Fibroblast of peridontal ligament (primary cell): ENCODE measurements at regions not wholly inside any gene's neighbourhood (a gene's known extent, or its start where the extent isn't known, plus 50 kb on each side); places are given as distances from the start of the nearest gene placed in this dataset.
"Not testable (repeated sequence)": the region's sequence is repeated elsewhere in the genome, so short reads cannot be mapped to it uniquely, and the experiment has no call there.

Experiments used
- DNase-seq: peaks from one replicate; pipeline ENCODE4 v3.0.0-alpha.2; 2010; ENCODE audit errors: extremely low read depth

- not testable (repeated sequence) for DNase-seq
Measured at GRCh38 chr15:26186138-26186537, 323.0 kb upstream of the ATP10A start.

- DNase-seq: no peak
Measured at GRCh38 chr15:26182441-26182840, 319.3 kb upstream of the ATP10A start.

- DNase-seq: no peak
Measured at GRCh38 chr15:26179906-26180305, 316.8 kb upstream of the ATP10A start.

- no peak for DNase-seq
Measured at GRCh38 chr15:26178640-26179220, 315.6 kb upstream of the ATP10A start.

GRCh38 chr15:26177816-26178215 lies 314.7 kb upstream of the ATP10A start:
- DNase-seq: no peak

GRCh38 chr15:26176831-26177230 lies 313.7 kb upstream of the ATP10A start:
- no peak for DNase-seq

GRCh38 chr15:26171266-26171665 lies 308.1 kb upstream of the ATP10A start:
- DNase-seq: no peak

GRCh38 chr15:26166429-26166828 lies 303.3 kb upstream of the ATP10A start:
- no peak for DNase-seq

GRCh38 chr15:26165546-26165945 lies 302.4 kb upstream of the ATP10A start:
- no peak for DNase-seq

GRCh38 chr15:26160343-26160742 lies 297.2 kb upstream of the ATP10A start:
- no peak for DNase-seq

- no peak for DNase-seq
Measured at GRCh38 chr15:26158176-26158575, 295.0 kb upstream of the ATP10A start.

GRCh38 chr15:26157081-26157480 lies 294.0 kb upstream of the ATP10A start:
- no peak for DNase-seq

- no peak for DNase-seq
Measured at GRCh38 chr15:26156051-26156450, 292.9 kb upstream of the ATP10A start.

- DNase-seq: no peak
Measured at GRCh38 chr15:26148156-26148860, 285.2 kb upstream of the ATP10A start.

- no peak for DNase-seq
Measured at GRCh38 chr15:26146202-26146601, 283.1 kb upstream of the ATP10A start.

GRCh38 chr15:26145796-26146195 lies 282.7 kb upstream of the ATP10A start:
- DNase-seq: no peak

GRCh38 chr15:26144836-26145235 lies 281.7 kb upstream of the ATP10A start:
- DNase-seq: no peak

- DNase-seq: no peak
Measured at GRCh38 chr15:26143221-26143620, 280.1 kb upstream of the ATP10A start.

- no peak for DNase-seq
Measured at GRCh38 chr15:26134812-26135211, 271.7 kb upstream of the ATP10A start.

- no peak for DNase-seq
Measured at GRCh38 chr15:26134152-26134551, 271.0 kb upstream of the ATP10A start.

GRCh38 chr15:26132811-26133210 lies 269.7 kb upstream of the ATP10A start:
- no peak for DNase-seq

GRCh38 chr15:26129852-26130251 lies 266.7 kb upstream of the ATP10A start:
- DNase-seq: no peak

- no peak for DNase-seq
Measured at GRCh38 chr15:26128611-26129140, 265.5 kb upstream of the ATP10A start.
